Skeletal muscle tissue (tissue), 3 donors: ENCODE measurements at regions not wholly inside any gene's neighbourhood (a gene's known extent, or its start where the extent isn't known, plus 50 kb on each side); places are given as distances from the start of the nearest gene placed in this dataset.
"Not testable (repeated sequence)": the region's sequence is repeated elsewhere in the genome, so short reads cannot be mapped to it uniquely, and the experiment has no call there.

Experiments
- H3K27ac ChIP-seq: one replicate; pipeline ENCODE4 v1.7.0; 2013; ENCODE audit warnings: mild to moderate bottlenecking, low read depth, low read length, inconsistent platforms
- H3K27me3 ChIP-seq, 3 donors: one replicate each; pipeline ENCODE4 v1.7.0; 2013; ENCODE audit warnings: low read length in 3 of 3; ENCODE audit not compliant: control insufficient read depth in 3 of 3, insufficient read depth in 3 of 3
- H3K36me3 ChIP-seq, 3 donors: one replicate each; pipeline ENCODE4 v1.7.0; 2013; ENCODE audit warnings: low read length in 3 of 3; ENCODE audit not compliant: control insufficient read depth in 3 of 3, insufficient read depth in 3 of 3
- H3K4me1 ChIP-seq, 3 donors: one replicate each; pipeline ENCODE4 v1.7.0; 2013; ENCODE audit warnings: low read length in 3 of 3, mild to moderate bottlenecking in 3 of 3; ENCODE audit not compliant: control insufficient read depth in 3 of 3, insufficient read depth in 3 of 3
- H3K4me3 ChIP-seq, 3 donors: one replicate each; pipeline ENCODE4 v1.7.0; 2013; ENCODE audit warnings: low read length in 3 of 3
- H3K9ac ChIP-seq, 3 donors: one replicate each; pipeline ENCODE4 v1.7.0; 2013; ENCODE audit warnings: low read length in 3 of 3, mild to moderate bottlenecking in 3 of 3, moderate library complexity in 2 of 3, low read depth in 1 of 3
- H3K9me3 ChIP-seq, 3 donors: one replicate each; pipeline ENCODE4 v1.7.0; 2013; ENCODE audit warnings: low read length in 3 of 3; ENCODE audit not compliant: control insufficient read depth in 3 of 3
- donor health status: Osteomylitis.

GRCh38 chr4:59393780-59394179 lies 1806.3 kb upstream of the ADGRL3 start:
- Histone ChIP-seq H3K9ac (no peak overlapping the region), H3K27ac (no peak overlapping the region), H3K4me3 (no peak overlapping the region), H3K36me3 (no peaks in the 10 kb centered on the region), H3K9me3 (peaks cover 0 to 2% (median 0%) of the 10 kb centered on the region in 3 donors), H3K27me3 (no peaks in the 10 kb centered on the region), H3K4me1 (no peaks in the 10 kb centered on the region)

DNA sequence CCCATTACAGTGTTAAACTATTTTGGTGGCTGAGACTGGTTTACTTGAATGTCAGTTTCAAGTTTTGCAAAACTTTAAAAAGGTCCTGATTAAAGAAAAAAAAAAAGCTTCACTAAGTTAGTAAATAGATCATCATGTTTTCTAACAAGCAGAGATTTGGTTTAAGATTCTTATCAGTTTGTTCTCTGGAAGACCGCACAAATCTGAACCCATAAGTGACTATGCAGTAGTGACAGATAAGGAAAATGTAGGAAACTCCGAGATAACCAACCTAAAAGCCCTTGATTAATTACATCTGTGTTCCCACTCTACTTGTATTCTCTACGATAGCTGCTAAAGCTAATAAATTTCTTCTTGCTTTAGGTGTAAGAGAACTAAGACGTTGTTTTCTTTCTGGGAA lies 1799.8 kb upstream of the ADGRL3 start:
- Histone ChIP-seq H3K27me3 (no peaks in the 10 kb centered on the region), H3K36me3 (no peaks in the 10 kb centered on the region), H3K4me3 (no peak overlapping the region), H3K9me3 (no peaks in the 10 kb centered on the region), H3K27ac (no peak overlapping the region), H3K9ac (no peak overlapping the region), H3K4me1 (no peaks in the 10 kb centered on the region)

GRCh38 chr4:59409647-59410046 lies 1790.5 kb upstream of the ADGRL3 start:
- Histone ChIP-seq H3K36me3 (no peaks in the 10 kb centered on the region), H3K4me3 (no peak overlapping the region), H3K9ac (no peak overlapping the region), H3K27me3 (no peaks in the 10 kb centered on the region), H3K9me3 (no peaks in the 10 kb centered on the region), H3K4me1 (no peaks in the 10 kb centered on the region), H3K27ac (no peak overlapping the region)

GRCh38 chr4:59412739-59413138 lies 1787.4 kb upstream of the ADGRL3 start:
- no peaks in the 10 kb centered on the region for H3K4me1 ChIP-seq
- H3K36me3 ChIP-seq: no peaks in the 10 kb centered on the region
- H3K27me3 ChIP-seq: no peaks in the 10 kb centered on the region
- no peak overlapping the region for H3K27ac ChIP-seq
- H3K4me3 ChIP-seq: no peak overlapping the region
- H3K9ac ChIP-seq: no peak overlapping the region
- H3K9me3 ChIP-seq: no peaks in the 10 kb centered on the region

DNA sequence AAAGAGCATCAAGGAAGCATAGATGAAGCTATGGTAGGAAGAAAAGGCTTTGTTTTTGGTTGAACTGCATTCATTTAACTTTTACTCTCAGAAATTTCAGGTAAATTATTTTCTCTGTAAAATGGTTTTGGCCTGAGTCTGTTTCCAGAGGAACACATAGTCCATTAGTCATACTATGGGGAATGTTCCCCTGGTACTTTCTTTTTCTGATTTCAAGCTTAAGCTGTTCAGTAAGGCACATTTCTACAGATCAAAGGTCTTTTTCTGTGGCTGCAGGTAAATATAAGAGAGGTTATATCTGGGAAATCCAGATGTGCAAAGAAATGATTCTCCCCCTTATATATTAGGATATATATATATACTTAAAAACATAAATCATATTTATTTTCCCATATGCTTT lies 1744.4 kb upstream of the ADGRL3 start:
- Histone ChIP-seq H3K9me3 (no peaks in the 10 kb centered on the region), H3K4me1 (no peaks in the 10 kb centered on the region), H3K27me3 (no peaks in the 10 kb centered on the region), H3K36me3 (no peaks in the 10 kb centered on the region), H3K9ac (no peak overlapping the region), H3K4me3 (no peak overlapping the region), H3K27ac (no peak overlapping the region)

GRCh38 chr4:59457576-59457975 lies 1742.5 kb upstream of the ADGRL3 start:
- Histone ChIP-seq H3K4me3 (no peak overlapping the region), H3K27me3 (no peaks in the 10 kb centered on the region), H3K9me3 (no peaks in the 10 kb centered on the region), H3K9ac (no peak overlapping the region), H3K4me1 (no peaks in the 10 kb centered on the region), H3K27ac (no peak overlapping the region), H3K36me3 (no peaks in the 10 kb centered on the region)

DNA sequence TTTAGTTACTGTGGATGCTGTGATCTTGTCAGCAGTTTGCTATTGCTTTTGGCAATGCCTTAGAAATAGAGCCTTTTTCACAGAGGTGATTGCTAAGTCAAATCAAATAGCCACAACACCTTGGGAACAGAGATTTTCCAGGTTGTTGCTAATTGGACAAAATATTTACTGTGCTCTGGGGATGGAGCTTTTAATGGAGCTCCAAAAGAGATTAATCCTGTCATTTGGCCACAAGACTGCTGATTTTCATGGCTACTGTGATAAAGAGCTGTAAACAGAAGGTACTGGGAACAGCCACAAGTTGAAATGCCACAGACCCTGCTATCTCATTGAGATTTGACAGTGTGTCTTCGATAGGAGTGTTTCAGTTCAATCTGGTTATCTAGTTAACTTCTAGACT lies 1715.2 kb upstream of the ADGRL3 start:
- no peaks in the 10 kb centered on the region for H3K36me3 ChIP-seq
- H3K9me3 ChIP-seq: peaks cover 0 to 3% (median 0%) of the 10 kb centered on the region in 3 donors
- H3K4me3 ChIP-seq: no peak overlapping the region
- H3K9ac ChIP-seq: no peak overlapping the region
- H3K4me1 ChIP-seq: no peaks in the 10 kb centered on the region
- H3K27me3 ChIP-seq: no peaks in the 10 kb centered on the region
- no peak overlapping the region for H3K27ac ChIP-seq

DNA sequence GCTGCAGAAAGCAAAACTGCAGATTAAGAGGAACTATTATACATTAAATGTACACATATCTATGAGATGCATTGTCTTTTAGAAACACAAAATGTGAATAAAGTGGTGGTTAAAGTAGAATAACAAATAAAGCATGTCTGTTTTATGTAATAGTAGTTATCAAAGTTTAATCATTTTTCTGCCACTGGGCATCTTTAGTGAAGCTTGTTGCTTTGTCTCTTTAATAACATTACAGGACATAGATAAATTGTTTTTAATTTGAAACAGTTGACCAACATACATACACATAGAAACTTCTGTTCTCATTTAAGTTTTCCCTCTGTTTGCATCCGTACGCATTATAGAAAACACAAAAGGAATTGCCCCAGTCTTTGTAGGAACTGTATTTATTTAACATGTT lies 1700.0 kb upstream of the ADGRL3 start:
- Histone ChIP-seq H3K27me3 (no peaks in the 10 kb centered on the region), H3K4me1 (no peaks in the 10 kb centered on the region), H3K36me3 (no peaks in the 10 kb centered on the region), H3K9me3 (peaks cover 0 to 3% (median 0%) of the 10 kb centered on the region in 3 donors), H3K9ac (no peak overlapping the region), H3K27ac (no peak overlapping the region), H3K4me3 (no peak overlapping the region)

DNA sequence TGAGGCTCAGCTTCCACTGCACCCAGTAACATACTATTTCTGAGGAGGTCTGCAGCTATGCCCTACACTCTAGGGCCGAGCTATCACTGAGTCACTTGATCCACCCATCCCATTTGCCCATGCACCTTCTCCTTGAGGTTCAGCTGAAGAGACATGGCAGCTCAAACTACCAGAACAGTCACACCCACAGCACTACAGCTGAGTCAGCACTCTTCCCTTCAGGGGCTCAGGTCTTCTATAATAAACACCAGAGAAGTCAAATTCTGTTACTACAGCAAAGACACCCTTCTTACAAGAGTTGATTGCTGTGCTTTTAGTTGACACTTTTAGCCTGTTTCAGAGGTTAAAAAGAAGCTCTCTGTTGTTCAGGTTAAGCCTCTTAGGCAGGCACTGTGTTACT lies 1696.4 kb upstream of the ADGRL3 start:
- H3K27ac ChIP-seq: no peak overlapping the region
- H3K4me3 ChIP-seq: no peak overlapping the region
- H3K36me3 ChIP-seq: no peaks in the 10 kb centered on the region
- no peaks in the 10 kb centered on the region for H3K27me3 ChIP-seq
- H3K9ac ChIP-seq: no peak overlapping the region
- no peaks in the 10 kb centered on the region for H3K4me1 ChIP-seq
- no peaks in the 10 kb centered on the region for H3K9me3 ChIP-seq

GRCh38 chr4:59511809-59512208 lies 1688.3 kb upstream of the ADGRL3 start:
- not testable (repeated sequence) for H3K27me3 ChIP-seq, H3K4me1 ChIP-seq, H3K36me3 ChIP-seq, H3K9me3 ChIP-seq, H3K27ac ChIP-seq, H3K4me3 ChIP-seq, H3K9ac ChIP-seq

DNA sequence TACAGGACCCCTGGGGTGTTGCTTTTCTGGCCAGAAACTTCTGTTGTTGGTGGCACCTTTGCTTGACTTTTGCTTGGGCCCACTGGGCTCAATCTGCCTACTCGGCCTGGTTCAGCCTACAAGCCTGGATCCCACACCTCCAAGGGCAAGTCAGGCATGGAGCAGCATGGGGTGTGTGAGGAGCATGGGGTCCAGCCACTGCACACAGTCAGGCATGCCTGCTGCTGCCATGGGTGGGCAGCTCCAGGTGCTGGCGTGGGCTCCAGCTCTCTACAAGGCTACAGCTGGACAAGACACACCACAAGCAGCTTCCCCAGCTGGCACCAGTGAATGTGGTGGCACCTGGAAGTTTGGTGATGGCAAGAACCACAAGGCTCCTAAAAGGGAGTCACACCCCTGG lies 1683.1 kb upstream of the ADGRL3 start:
- Histone ChIP-seq H3K36me3 (no peaks in the 10 kb centered on the region), H3K9ac (no peak overlapping the region), H3K27me3 (no peaks in the 10 kb centered on the region), H3K4me1 (no peaks in the 10 kb centered on the region), H3K27ac (no peak overlapping the region), H3K9me3 (no peaks in the 10 kb centered on the region), H3K4me3 (no peak overlapping the region)
